NCI-H524 (cell line): ENCODE measurements at regions not wholly inside any gene's neighbourhood (a gene's known extent, or its start where the extent isn't known, plus 50 kb on each side); places are given as distances from the start of the nearest gene placed in this dataset.
A peak's percentile ranks its signal among the peaks of the same experiment; 100 is the strongest.
"Not testable (repeated sequence)": the region's sequence is repeated elsewhere in the genome, so short reads cannot be mapped to it uniquely, and the experiment has no call there.

ENCODE experiments used
- DNase-seq, 2 experiments: peaks; one replicate each; lab custom pipeline; 2025; lab: John Stamatoyannopoulos, UW

DNA sequence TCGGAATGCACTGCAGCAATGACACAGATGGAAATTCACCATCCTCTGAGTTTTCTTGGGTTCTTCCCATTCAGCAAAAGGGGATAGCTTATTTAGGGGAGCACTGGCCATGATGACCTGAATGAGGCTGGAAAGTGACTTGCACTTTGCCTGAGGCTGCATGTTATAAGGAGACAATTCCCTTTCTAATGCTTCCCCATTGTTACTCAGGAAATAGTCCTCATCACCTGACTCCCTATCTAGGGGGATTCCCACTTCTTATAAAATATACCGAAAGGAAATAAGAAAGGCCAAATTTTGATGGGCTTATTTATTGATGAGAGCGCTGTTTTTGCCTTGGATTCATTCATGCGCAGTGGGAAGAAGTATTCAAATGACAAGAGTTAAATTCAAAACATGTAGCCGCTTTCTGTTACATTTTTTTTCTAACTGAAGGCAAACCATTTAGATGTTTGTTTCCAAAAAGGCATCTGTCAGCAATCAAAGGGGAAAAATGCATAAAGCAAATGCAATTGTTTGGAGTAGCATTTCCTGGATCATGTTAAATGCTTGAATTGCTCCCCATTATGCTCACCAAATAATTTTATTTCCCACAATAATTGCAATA lies 220.3 kb upstream of the NFIA start:
- no peak for DNase-seq

DNA sequence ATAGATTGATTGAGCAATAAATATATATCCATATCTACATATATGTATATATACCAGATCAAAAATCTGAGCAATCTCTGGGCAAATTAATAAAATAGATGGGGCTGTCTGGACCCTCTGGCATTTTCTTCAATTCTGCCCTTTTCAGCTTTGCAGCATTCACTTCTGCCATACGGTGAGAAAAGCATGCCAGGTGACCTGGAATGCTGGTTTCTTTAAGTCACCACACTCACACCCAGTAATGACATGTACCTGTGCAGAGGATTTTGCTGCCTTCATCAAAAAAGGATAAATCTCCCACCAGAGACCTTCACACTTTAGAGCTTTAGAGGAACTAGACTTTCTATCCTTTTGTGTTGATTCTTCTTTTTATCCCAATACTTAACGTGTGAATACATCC lies 223.2 kb upstream of the NFIA start:
- DNase-seq = no peak

GRCh38 chr1:60857851-60858250 lies 224.5 kb upstream of the NFIA start:
- peak in 1 of 2 experiments; percentile 80 for DNase-seq

GRCh38 chr1:60850084-60850483 lies 232.3 kb upstream of the NFIA start:
- DNase-seq = no peak

DNA sequence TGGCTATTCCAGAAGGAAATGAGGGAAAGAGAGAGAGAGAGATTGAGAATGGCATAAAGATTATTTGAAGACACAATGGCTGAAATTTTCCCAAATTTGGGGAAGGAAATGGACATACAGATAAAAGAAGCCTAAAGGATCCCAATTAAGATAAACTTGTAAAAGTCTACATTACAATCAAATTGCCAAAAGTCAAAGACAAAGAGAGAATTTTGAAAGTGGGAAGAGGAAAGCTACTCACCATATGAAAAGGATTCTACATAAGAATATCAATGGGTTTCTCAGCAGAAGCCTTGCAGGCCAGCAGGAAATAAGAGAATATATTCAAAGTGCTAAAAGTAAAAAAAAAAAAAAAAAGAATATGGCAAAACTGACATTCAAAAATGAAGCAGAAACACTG lies 233.0 kb upstream of the NFIA start:
- DNase-seq = no peak

GRCh38 chr1:60848583-60849188 lies 233.7 kb upstream of the NFIA start:
- DNase-seq = peak in 1 of 2 experiments; percentile 61

DNA sequence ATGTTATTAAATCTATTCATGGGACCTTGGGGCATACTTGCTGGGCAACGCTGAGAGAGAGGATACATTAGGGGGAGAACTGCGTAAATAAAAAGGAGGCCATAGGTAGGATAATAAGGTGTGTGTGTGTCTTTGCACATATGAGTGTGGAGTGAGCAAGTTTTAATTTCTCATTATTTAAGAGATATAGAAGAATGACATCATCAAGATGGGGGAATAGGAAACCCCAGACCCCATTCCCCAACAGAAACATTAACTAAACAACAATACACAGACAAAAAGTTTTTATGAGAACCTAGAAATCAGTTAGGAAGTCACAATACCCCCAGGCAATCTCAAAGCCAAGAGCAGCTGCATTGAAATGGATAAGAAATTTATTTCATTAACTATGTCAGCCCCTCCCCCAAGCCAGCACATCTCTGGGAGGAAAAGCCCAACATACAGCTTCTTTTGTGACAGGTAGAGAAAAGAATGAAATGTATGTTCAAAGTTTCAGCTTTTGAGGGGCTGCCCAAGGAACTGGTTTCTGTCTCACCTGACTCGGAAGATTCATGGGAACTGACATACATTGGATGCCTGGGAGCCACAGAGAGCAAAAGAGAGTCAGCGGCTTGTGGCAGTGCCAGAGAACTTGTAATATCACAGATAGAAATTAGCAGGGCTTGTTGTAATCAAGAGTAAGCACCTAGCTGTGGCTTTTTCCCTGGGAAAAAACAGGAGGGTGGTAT lies 234.3 kb upstream of the NFIA start:
- no peak for DNase-seq

GRCh38 chr1:60847391-60847790 lies 235.0 kb upstream of the NFIA start:
- no peak for DNase-seq

DNA sequence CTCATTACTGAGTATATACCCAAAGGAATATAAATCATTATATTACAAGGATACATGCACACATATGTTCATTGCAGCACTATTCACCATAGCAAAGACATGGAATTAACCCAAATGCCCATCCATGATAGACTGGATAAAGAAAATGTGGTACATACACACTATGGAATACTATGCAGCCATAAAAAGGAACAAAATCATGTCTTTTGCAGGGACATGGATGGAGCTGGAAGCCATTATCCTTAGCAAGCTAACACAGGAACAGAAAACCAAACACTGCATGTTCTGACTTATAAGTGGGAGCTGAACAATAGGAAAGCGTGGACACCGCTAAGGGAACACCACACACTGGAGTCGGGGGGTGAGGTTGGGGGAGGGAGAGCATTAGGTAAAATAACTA lies 236.7 kb upstream of the NFIA start:
- not testable (repeated sequence) for DNase-seq

GRCh38 chr1:60842304-60842703 lies 240.1 kb upstream of the NFIA start:
- DNase-seq = no peak

- DNase-seq = no peak
Observed at GRCh38 chr1:60841116-60842046, 241.0 kb upstream of the NFIA start.

DNA sequence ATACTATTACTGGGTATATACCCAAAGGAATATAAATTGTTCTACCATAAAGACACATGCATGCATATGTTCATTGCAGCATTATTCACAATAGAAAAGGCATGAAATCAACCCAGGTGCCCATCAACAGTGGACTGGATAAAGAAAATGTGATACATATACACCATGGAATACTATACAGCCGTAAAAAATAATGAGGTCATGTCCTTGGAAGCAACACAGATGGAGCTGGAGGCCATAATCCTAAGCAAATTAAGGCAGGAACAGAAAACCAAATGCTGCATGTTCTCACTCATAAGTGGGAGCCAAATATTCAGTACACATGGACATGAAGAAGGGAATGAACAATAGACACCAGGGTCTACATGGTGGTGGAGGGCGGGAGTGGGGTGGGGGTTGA lies 241.9 kb upstream of the NFIA start:
- not testable (repeated sequence) for DNase-seq

GRCh38 chr1:60835649-60836048 lies 246.7 kb upstream of the NFIA start:
- no peak for DNase-seq

DNA sequence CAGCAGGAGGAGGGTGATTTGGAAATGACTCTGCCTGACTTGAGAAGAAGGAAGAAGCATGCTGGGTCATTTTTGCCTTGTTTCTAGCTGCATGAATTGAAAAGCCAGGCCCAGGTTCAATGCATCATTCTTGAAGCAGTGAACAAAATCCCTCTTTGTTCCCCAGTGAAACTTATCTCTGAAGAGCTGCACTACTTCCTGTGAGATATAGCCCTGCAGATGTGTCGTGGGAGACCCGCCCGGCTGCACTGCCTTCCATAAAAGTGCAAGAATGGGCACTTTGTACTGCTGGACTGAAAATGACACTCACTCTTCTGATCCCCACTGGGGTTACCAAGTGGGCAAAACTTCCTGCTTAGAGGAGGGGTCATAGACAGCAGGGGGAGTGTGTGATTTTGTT lies 249.2 kb upstream of the NFIA start:
- no peak for DNase-seq

DNA sequence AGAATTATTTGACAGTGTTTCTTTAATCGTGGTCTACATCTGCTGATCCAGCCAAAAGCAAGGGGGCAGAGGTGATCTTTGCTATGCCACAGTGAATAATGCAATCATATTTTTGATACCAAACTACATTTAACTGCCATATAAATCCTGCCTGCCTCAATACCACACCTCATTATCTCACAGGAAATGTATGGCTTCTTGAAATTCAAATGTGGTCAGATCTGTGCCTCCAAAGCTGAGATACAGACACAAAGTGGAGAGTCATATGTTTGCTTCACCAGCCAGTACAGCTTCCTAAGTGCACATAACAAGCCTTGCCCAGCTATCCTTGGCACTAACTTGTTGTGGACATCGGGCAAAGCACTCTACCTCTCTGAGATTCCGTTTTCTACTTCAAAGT lies 250.0 kb upstream of the NFIA start:
- DNase-seq = no peak

DNA sequence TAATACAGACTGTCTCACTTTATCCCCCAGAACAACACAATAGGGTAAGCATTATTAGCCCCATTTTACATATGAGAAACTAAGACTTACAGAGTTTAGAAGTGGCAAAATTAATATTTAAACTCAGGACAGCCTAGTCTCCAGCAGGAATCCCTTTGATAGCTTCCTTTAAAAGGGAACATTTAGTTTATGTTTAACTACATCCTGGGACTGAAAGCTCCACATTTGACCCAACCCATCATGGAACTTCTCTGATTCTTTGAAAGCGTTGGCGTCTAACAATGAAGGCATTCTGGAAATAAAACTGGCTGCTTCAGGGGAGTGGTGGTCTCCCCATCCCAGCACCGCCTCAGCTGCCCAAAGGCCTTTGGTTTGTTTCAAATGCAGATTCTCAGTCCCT lies 250.6 kb upstream of the NFIA start:
- no peak for DNase-seq

GRCh38 chr1:60828944-60829343 lies 253.4 kb upstream of the NFIA start:
- no peak for DNase-seq

GRCh38 chr1:60826320-60827094 lies 255.9 kb upstream of the NFIA start:
- no peak for DNase-seq

GRCh38 chr1:60825593-60825992 lies 256.8 kb upstream of the NFIA start:
- no peak for DNase-seq

DNA sequence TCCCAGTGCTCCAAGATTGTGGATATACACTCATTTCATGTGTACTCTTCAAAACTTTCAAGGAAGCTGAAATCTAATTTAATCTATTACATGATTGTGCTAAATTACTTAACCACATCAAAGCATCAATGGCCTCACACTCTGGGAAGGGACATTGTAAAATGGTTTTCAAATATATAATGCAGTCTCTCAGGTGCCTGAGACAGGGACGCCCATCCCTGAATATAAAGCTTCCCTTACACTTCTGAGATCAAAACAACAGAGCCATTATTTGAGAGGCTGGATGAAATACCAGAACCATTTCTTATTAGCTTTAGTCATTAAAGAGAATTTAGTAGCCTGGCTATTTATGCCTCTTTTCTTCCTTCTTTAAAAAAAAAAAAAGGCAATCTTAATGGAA lies 259.2 kb upstream of the NFIA start:
- no peak for DNase-seq

- no peak for DNase-seq
Observed at GRCh38 chr1:60822252-60822651, 260.1 kb upstream of the NFIA start.

GRCh38 chr1:60821156-60821555 lies 261.2 kb upstream of the NFIA start:
- no peak for DNase-seq
